ENCODE measurements at regions not wholly inside any gene's neighbourhood (a gene's known extent, or its start where the extent isn't known, plus 50 kb on each side); places are given as distances from the start of the nearest gene placed in this dataset.
"Not testable (repeated sequence)": the region's sequence is repeated elsewhere in the genome, so short reads cannot be mapped to it uniquely, and the experiment has no call there.

DNA sequence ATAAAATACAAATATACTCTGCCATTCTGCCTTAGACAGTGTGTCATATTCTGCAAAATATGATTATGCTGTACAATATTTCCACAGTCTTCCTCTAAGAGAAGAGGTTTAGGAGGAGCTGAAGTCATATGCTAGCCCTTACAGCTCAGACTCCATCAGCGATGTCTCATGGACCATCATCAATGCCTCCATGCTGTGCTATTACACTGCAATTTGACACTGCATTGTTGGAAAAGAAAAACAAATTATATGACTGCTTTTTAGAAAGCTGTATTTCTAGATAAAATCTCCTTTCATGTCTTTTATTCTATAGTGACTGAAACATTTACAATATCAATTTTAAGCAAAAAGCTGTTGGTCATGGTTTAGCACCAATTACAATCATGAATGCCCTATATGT is 1089.4 kb upstream of the MIR17HG start:
- H3K4me3 ChIP-seq = no peak overlapping the region
- intact Hi-C loops (cut with DNase I) = no loop called here
- no peaks in the 10 kb centered on the region for H3K27me3 ChIP-seq
- H3K4me1 ChIP-seq = no peaks in the 10 kb centered on the region
- H3K27ac ChIP-seq = no peak overlapping the region
- no peaks in the 10 kb centered on the region for H3K9me3 ChIP-seq
- no peaks in the 10 kb centered on the region for H3K36me3 ChIP-seq
- TF ChIP-seq POLR2AphosphoS5 (IDR thresholded peaks at IDR 0.05; ENCODE audit: insufficient read depth in 1 of 2, low read depth in 1 of 2) (no peak), POLR2A (IDR thresholded peaks at IDR 0.05) (no peak)
- TF ChIP-seq, protein P1, sequence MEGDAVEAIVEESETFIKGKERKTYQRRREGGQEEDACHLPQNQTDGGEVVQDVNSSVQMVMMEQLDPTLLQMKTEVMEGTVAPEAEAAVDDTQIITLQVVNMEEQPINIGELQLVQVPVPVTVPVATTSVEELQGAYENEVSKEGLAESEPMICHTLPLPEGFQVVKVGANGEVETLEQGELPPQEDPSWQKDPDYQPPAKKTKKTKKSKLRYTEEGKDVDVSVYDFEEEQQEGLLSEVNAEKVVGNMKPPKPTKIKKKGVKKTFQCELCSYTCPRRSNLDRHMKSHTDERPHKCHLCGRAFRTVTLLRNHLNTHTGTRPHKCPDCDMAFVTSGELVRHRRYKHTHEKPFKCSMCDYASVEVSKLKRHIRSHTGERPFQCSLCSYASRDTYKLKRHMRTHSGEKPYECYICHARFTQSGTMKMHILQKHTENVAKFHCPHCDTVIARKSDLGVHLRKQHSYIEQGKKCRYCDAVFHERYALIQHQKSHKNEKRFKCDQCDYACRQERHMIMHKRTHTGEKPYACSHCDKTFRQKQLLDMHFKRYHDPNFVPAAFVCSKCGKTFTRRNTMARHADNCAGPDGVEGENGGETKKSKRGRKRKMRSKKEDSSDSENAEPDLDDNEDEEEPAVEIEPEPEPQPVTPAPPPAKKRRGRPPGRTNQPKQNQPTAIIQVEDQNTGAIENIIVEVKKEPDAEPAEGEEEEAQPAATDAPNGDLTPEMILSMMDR (IDR thresholded peaks at IDR 0.05) = no peak
- no peak for DNase-seq (ENCODE audit: extremely low spot score in 2 of 2)

DNA sequence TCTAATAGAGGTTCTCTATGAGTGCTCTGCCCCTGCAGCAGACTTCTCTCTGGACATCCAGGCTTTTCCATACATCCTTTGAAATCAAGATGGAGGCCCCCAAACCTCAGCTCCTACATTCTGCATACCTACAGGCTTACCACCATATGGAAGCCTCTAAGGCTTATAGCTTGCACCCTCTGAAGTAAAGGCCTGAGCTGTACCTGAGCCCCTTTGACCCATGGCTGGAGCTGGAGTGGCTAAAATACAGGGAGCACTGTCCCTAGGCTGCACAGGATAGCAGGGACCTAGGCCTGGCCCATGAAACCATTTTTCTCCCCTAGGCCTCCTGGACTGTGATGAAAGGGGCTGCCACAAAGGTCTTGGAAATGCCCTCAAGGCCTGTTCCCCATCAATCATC is 1086.1 kb upstream of the MIR17HG start:
- H3K4me1 ChIP-seq = no peaks in the 10 kb centered on the region
- H3K36me3 ChIP-seq = no peaks in the 10 kb centered on the region
- intact Hi-C loops (cut with DNase I) = no loop called here
- no peak overlapping the region for H3K27ac ChIP-seq
- no peak for DNase-seq (ENCODE audit: extremely low spot score in 2 of 2)
- no peak overlapping the region for H3K4me3 ChIP-seq
- H3K27me3 ChIP-seq = no peaks in the 10 kb centered on the region
- TF ChIP-seq POLR2AphosphoS5 (IDR thresholded peaks at IDR 0.05; ENCODE audit: insufficient read depth in 1 of 2, low read depth in 1 of 2) (no peak), POLR2A (IDR thresholded peaks at IDR 0.05) (no peak)
- TF ChIP-seq, protein P1 (IDR thresholded peaks at IDR 0.05) = no peak
- H3K9me3 ChIP-seq = no peaks in the 10 kb centered on the region

GRCh38 chr13:90270226-90270625 is 1077.3 kb upstream of the MIR17HG start:
- Histone ChIP-seq H3K9me3 (no peaks in the 10 kb centered on the region), H3K4me1 (no peaks in the 10 kb centered on the region), H3K27ac (no peak overlapping the region), H3K36me3 (no peaks in the 10 kb centered on the region), H3K4me3 (no peak overlapping the region), H3K27me3 (no peaks in the 10 kb centered on the region)
- no peak for TF ChIP-seq POLR2AphosphoS5 (IDR thresholded peaks at IDR 0.05; ENCODE audit: insufficient read depth in 1 of 2, low read depth in 1 of 2)
- intact Hi-C loops (cut with DNase I) = no loop called here
- no peak for DNase-seq (ENCODE audit: extremely low spot score in 2 of 2)

DNA sequence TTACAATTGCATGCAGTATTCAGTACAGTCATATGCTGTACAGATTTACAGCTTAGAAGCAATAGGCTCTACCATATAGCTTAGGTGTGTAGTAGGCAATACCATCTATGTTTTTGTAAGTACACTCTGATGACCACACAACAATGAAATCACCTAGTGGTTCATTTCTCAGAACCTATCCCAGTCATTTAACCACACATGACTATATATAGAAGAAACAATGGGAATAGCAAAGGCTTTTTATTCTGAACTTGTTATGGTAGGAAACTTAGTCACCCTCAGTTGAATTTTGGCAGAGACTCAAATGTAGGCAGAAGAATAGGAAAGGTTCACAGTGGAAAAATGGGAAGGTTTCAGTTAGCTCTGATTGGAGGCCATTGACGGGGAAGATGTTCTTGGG is 1075.1 kb upstream of the MIR17HG start:
- no peaks in the 10 kb centered on the region for H3K9me3 ChIP-seq
- DNase-seq (ENCODE audit: extremely low spot score in 2 of 2) = no peak
- H3K36me3 ChIP-seq = no peaks in the 10 kb centered on the region
- TF ChIP-seq POLR2A (IDR thresholded peaks at IDR 0.05) = no peak
- TF ChIP-seq, protein P1 (IDR thresholded peaks at IDR 0.05) = no peak
- no peak for TF ChIP-seq POLR2AphosphoS5 (IDR thresholded peaks at IDR 0.05; ENCODE audit: insufficient read depth in 1 of 2, low read depth in 1 of 2)
- no peak overlapping the region for H3K27ac ChIP-seq
- H3K4me1 ChIP-seq = no peaks in the 10 kb centered on the region
- H3K4me3 ChIP-seq = no peak overlapping the region
- intact Hi-C loops (cut with DNase I) = no loop called here
- no peaks in the 10 kb centered on the region for H3K27me3 ChIP-seq

- TF ChIP-seq POLR2A (IDR thresholded peaks at IDR 0.05) (no peak), POLR2AphosphoS5 (IDR thresholded peaks at IDR 0.05; ENCODE audit: insufficient read depth in 1 of 2, low read depth in 1 of 2) (no peak)
- TF ChIP-seq, protein P1 (IDR thresholded peaks at IDR 0.05) = no peak
- Histone ChIP-seq H3K36me3 (no peaks in the 10 kb centered on the region), H3K4me3 (no peak overlapping the region), H3K27me3 (no peaks in the 10 kb centered on the region), H3K9me3 (no peaks in the 10 kb centered on the region), H3K4me1 (no peaks in the 10 kb centered on the region), H3K27ac (no peak overlapping the region)
- DNase-seq (ENCODE audit: extremely low spot score in 2 of 2) = no peak
- intact Hi-C loops (cut with DNase I) = no loop called here
Observed at GRCh38 chr13:90276216-90276615, 1071.3 kb upstream of the MIR17HG start.

DNA sequence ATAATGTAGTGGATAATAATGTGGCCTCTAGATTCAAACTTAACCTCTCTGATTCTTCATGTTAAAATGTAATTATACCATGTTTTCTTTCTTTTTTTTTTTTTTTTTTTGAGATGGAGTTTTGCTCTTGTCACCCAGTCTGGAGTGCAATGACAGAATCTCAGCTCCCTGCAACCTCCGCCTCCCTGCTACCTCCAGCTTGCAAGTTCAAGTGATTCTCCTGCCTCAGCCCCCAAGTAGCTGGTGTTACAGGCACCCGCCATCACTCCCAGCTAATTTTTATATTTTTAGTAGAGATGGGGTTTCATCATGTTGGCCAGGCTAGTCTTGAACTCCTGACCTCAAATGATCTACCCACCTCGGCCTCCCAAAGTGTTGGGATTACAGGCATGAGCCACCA is 1069.3 kb upstream of the MIR17HG start:
- H3K4me1 ChIP-seq; DNase-seq (ENCODE audit: extremely low spot score in 2 of 2); H3K27ac ChIP-seq; H3K9me3 ChIP-seq; H3K4me3 ChIP-seq; H3K36me3 ChIP-seq; H3K27me3 ChIP-seq; intact Hi-C loops (cut with DNase I): not testable (repeated sequence)

Data from vagina (tissue), 2 donors.